HG03135 (cell line): ENCODE measurements at regions not wholly inside any gene's neighbourhood (a gene's known extent, or its start where the extent isn't known, plus 50 kb on each side); places are given as distances from the start of the nearest gene placed in this dataset.

Experiments
- ATAC-seq: cut with Tn5 transposase; IDR thresholded peaks from one replicate; pipeline ENCODE4 v1.9.1; 2021; ENCODE audit warnings: mild to moderate bottlenecking, moderate library complexity; ENCODE audit not compliant: unreplicated experiment

DNA sequence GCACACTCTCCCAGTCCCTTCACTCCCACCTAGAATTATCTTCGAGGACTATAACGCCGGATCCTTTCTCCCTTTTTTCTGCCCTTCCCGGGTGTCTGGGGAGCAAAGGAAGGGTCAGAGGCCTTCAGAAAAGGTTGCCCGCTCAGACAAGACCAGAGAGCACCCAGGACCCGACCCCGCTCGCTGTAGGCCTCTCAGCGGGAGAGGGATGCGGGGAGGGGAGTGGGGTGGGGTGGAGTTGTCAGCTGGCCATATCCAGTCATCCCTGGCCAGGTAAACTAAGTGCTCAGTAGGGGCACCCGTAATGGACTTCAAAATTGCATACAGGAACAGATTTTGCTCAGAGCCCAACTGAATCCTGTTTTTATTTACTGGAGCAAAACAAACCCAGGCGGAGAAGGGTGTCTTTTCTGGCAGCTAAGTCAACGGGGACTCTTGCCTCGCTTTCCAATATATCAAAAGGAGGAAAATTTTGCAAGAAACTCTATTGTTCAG lies 65.0 kb downstream of the NOL4 start:
- ATAC-seq: no peak

DNA sequence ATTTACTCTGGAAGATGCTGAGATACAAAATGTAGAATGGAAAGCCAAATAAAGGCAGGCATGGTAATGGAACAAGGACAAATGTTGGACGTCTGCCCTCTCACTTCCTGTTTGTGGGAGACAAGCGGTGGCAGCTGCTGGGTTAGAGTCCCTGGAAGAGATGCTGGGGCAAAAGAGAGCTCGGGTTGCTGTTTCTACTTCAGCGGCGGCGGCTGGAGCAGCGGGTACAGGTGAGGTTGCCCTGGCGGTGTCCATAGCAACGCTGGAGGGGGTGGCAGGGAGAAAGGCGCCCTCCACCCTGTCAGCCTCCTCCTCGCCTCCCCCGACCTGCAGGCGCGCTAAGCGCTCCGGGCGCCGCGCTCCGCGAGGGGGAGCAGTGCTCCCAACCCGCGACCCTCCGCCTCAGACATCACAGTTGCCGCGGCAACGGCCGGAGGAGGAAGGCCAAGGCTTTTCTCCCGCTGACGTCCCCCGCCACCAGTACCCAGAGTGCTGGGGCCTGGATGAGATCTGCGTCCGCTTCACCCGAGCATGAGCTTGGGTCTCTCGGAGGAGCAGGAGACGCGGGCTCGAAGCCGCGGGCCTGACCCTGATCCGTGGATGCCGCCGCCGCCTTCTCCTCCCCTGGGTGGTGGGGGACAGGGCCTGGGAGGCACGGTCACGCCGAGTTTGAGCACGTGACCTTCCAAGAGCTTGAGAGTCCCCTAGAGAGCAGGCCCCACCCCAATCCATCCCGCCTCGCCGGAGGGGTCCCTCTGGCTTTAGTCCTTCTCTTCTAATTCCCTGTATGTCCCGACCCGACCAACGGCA lies 65.6 kb downstream of the NOL4 start:
- ATAC-seq: no peak

DNA sequence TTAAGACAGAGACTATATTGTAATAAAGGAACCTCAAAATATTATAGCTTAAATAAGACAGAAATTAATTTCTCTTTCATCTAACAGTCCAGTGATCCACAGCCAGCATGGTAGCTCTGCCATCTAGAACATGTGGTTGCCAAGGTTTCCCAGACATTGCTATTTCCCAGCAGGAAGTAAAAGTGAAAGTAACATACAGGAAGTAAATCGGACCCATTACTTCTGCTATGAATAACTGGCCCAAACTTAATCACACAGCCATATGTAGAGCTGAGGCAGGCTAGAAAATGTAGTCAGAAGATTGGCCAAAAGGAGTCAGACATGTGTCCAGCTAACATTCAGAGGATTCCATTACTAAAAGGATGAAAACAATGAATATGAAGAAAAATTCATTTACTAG lies 71.0 kb downstream of the NOL4 start:
- peak; percentile 57 for ATAC-seq

DNA sequence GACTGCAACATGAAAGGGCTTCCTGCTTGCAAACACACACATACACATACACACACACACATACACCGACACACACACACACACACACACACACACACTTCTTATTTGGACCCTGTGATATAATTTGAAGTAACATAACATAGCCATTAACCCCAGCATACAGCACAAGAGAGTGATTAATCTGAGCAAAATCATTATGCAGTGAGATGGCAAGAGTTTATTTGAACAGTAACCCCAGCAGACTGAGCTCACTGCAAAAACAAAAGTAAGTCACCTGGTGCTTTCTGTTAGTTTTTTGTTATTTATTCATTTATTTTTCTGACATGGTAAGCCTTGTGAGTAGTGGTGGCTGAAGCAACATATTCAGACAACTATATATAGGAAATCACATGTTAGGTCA lies 93.7 kb downstream of the NOL4 start:
- no peak for ATAC-seq

DNA sequence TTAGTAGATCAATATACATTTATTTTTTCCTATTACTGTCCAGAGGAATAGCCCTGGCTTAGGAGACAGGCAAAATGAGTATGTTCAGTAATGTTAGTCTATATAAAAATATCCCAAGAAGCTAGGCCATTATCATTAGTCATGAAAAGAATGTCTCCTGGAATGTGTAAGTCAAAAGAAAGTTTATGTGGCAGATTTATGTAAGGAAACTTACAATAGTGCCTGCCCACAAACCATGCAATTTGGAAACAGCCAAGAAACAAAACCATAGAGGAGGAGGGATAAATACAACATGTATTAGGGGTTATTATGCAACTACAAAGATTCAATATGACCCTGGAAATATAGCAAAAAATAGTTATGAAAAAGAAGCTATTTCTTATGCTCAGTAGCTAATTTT lies 96.3 kb downstream of the NOL4 start:
- ATAC-seq: no peak

DNA sequence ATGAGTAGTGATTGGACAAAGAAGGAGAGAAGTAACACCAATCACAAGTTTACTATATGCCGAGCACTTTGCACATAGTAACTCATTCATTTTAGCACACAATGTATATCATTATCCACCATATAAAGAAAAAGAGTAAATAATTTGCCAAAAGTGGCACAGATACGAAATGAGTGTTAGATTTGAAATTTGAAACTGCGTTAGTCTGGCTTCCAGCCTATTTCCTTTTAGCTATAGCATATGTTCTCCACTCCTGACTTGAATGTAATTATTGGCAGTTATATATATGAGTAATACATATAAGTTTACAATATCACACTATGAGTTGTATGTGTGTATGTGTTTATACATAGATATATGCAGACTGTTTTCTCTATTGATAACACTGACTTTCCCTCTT lies 98.6 kb downstream of the NOL4 start:
- ATAC-seq: no peak

DNA sequence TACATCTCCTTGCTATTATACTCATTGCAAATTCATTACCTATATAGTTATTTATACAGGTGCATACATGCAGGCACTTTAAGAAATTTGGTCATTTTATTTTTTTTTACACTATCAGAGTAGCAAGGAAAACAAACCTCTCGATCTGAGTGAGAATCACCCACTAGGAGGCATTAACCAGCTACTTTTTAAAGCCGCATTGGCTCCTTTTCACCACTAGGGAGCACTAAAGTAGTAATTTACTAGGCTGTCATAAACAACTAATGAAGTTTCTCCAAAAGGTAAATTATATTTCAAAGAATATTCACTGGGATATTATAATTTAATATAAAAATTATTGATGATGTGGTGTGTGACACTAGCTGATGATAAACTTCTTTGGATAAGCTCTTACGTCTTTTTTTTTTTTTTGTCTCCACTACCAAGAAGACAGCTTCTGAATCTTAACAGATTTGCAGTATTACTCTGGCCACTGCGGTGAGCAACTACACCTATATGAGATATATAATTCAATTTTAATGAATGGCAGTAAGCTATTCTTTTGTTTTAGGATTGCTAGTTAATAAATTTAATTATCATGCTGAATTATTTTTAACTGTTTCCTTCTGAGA lies 101.9 kb downstream of the NOL4 start:
- ATAC-seq: peak; percentile 96

DNA sequence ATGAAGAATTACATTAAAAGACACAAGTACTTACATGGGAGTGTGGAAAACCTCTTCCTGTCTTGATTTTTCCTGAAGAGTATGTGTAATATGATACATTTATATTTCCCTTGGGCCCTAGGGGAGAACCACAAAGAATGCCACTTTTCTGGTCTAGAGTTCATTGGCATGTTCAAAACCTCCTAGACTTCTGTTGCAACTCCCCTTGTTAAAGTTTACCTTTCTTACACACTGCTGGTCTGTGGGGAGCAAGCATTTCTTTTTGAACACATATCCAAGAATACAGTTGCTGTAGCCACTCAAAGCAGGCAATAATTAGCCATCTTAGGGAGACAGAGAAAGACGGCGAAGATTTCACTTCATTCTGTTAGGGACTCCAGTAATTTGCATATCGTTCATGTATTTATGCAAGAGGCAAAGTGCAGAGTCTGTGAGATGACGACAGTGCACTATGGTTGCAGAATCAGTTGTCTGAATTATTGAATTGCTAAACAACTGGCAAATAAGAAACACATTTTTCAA lies 103.5 kb downstream of the NOL4 start:
- ATAC-seq: no peak

DNA sequence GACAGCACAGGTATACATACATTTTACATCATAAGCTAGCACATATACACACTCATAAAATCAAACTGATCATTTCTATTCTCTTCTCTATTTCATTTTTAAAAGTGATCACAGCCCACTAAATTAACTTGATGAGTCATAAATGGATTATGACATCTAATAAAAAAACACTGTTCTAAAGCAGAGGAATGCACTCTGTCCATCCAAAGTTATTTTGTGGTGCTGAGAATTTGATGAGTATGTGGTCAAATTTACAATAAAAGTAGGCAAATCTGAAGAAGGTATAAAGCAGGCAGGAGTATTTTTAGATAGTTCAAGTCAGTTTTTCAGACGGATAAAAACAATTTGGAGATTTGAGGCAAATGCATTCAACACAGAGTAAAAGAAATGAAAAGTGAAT lies 104.4 kb downstream of the NOL4 start:
- ATAC-seq: no peak

DNA sequence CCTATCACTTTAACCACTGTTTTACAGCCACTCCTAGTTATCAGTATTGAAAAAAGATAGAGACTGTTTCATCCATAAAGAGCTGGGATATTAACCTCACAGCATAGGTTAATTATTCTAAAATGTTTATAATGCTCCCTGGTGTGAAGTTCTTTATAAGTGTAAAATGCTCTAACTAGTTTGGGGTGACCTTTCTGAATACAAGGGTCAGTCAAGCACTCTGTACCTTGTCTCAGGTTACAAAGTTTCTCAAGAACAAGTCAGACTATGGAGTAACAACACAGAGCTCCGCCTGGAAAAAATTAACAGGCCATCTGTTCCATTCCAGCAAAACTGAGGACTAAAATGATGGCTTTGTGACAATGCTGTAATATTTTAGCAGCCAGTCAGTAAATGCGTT lies 107.4 kb downstream of the NOL4 start:
- ATAC-seq: no peak

DNA sequence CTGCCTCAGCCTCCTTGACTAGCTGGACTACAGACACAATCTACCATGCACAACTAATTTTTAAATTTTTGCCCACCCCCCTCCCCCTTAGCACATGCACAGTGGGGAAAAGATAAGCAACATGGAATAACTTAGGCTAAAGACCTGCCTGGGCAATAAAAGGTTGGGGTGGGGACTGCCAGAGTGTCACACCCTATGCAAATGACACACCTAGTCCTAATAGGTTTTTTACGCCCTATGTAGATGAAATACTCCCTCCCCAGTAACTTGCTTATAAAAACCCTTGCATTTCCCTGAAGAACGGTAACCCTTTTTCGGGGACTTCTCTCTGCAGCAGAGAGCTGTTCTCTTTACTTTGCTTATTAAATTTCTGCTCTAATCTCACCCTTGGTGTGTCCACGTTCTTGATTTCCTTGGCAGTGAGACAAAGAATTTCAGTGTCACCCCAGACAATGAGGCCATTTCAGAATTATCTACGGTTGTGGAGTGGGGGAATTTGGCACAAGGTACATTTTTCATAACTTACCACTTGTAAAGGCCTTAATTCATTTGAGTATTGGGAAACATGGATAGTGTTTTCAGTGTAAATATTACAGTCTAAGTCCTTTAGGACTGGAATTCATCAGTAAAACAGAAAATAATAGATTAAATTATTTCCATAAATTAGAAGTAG lies 109.2 kb downstream of the NOL4 start:
- ATAC-seq: no peak

DNA sequence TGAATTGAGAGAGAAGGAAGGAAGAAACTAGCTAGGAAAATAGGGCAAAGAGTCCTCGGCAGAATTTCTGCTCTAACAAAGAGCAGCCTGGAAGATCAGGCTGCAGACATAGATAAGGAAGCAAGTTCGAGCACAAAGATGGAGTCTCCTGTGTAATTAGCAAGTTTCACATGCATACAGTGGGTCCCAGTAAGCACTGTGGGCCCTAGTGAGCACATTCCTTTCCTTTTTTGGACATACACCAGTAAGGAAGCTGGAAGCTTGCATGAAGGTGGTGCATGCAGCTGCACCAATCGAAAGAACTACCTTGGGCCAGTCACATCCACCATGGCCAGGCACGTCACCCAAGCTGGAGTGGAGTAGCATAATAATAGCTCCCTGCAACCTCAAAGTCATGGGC lies 109.7 kb downstream of the NOL4 start:
- ATAC-seq: no peak

DNA sequence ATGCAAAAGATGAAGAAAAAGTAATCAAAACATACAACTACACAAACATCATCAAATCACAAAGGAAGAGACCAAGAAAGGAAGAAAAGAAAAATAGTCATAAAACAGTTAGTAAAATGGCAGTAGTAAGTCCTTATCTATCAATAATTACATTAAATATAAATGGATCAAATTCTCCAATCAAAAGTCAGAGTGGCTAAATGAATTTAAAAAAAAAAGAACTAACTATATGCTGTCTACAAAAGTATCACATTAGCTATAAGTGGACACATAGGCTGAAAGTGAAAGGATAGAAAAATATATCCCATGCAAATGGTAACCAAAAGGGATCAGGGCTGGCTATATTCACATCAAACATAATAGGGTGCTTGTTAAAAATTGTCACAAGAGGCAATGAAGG lies 116.5 kb downstream of the NOL4 start:
- no peak for ATAC-seq

DNA sequence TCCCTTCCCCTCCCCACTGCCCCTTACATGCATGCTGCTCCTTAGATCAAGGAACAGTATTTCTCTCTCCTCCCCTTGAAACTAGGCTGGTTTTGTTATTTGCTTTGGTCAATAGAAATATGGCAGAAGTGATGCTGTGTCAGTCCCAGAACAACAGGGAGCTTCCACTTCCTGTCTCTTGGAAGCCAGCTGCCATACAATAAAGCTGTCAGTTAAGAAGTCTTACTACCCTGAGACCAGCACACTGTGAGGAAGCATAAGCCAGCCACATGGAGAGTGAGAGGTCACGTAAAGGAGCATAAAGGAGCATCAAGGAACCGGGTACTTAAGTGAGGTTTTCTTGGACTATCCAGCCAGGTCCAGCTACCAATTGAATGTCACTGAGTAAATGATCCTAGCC lies 126.6 kb downstream of the NOL4 start:
- ATAC-seq: no peak

DNA sequence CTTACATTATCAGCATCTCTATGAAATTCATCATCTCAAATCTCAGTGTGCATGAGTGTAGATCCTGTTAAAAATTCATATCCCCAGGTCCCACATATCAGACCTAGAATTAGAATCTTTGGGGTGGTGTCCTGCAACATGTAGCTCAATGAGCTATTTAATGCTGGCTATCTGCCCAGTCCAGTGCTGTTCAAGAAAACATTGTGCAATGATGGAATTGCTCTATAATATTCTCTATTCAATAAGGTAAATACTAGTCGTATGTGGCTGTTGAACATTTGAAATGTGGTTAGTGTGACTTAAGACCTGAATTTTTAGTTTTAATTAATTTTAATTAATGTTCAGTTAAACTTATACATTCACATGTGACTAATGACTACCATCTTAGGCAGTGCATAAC lies 127.4 kb downstream of the NOL4 start:
- no peak for ATAC-seq

DNA sequence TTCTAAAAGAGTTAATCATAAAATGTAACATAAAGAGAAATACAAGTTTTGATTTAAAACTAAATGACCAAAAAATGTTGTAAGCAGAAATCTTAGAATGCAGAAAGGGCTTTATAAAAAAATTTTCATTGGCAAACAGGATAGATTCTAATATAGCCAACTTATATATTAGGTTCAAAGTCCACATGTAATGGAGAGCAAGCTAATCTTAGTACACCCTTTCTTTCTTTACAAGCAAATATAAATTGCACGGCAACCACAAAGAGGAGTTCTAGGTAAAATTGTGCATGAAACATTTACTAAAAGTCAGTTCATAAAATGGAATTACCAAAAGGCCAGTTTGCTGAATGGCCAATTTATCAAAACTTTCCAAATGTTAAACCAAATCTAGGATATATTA lies 130.6 kb downstream of the NOL4 start:
- ATAC-seq: no peak

DNA sequence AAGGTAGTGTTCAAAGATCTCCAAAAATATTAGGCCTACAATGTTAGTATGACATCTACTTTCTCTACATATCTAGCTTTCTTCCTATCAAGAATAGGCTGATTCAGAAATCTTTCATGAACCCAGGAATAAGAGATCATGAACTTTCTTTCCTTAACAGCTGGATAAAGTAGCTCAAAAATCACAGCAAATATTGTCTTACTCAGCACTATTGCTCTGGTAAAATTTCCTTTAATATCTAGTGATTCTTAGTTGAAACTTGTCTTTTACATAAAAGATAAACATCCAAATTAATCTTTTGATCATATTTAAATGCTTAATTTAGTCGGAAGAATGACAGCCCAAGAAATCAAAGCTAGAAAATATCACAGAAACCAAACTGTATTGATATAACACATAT lies 131.9 kb downstream of the NOL4 start:
- no peak for ATAC-seq

DNA sequence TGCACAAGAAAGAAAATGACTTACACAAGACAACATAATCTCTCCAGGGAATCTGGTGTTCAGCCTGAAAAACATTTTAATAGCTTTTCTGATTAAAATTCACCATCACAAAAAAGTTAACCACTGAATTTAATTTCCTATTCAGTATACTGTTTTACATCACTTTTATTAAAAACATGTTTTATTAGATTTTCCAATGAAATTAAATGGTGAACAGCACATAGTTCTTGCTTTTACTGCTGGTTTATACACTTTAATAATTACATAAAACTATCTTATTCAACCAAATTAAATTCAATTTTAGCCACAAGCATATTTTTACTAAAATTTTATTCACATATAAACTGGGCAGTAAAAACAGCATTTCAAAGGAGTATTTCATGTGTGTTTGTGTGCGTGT lies 138.3 kb downstream of the NOL4 start:
- no peak for ATAC-seq

DNA sequence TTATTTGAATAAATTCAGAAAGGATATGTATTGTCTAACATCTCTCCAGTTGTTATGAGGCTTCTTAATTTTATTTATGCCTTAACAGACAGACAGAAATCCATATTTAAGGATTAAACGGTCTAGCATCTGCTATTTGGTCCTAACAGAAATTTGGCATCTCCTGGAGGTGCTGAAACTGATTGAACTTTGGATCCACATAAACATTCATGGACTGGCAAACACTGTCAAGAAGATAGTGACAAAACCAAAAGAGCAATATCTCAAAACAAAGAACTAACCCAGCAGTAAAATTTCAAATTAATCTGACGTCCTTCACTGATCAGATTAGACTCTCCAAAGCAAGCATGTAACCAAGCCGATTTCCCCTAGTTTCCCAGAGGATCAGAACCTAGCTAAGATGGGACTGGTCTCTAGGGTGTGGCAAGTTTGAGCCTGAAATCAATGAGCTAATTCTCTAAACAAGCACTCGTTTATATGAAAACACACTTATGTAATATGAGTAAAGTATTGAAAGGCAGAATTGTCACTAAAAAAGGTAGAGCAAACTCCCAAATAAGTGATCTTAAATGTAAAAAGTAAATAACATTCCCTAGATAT lies 139.5 kb downstream of the NOL4 start:
- no peak for ATAC-seq

DNA sequence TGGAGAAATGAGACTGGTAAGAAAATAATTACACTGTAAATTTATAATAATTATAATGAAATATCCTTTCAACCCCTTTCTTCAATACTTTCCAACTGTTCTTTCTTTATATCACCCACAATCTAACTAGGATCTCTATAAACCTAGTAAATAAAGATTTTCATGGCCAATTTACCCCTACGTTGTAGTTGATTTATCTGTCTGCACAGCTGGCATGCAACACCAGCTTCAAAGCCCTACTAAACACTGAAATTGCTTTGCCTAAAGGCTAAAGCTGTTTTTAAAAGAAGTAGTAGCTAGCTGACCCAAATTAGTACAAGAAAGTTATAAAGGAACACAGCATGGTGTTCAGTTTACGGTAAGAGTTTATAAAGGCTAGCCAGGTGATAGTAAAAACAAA lies 140.1 kb downstream of the NOL4 start:
- no peak for ATAC-seq

DNA sequence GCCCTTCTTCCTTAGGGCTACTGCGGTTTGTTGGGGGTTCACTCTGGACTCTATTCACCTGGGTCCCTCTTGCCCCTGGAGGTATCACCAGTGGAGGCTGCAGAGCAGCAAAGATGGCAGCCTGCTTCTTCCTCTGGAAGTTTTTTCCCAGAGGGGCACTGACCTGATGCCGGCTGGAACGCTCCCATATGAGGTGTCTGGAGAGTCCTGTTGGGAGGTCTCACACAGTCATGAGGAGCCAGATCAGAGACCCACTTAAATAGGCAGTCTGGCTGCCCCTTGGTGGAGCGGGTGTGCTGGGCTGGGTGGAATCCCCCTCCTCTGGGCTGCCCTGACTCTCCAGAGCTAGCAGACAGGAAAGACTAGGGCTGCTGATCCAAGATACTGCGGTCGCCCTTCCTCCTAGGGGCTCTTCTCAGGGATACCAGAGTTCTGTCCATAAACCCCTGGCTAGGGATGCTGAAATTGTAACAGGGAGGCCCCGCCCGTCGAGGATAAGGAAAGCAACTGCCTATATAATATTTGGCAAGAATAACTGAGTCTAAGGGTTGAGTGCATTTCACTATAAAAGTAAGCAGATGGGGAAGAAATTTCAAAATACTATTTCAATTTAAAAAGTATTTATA lies 140.7 kb downstream of the NOL4 start:
- ATAC-seq: no peak
